ENCODE measurements at regions not wholly inside any gene's neighbourhood (a gene's known extent, or its start where the extent isn't known, plus 50 kb on each side); places are given as distances from the start of the nearest gene placed in this dataset.

GRCh38 chr5:42277293-42277692, 145.9 kb upstream of the GHR start:
- CTCF ChIA-PET: interaction anchor here (0.7 to 1.2 kb wide), 3 partner anchors 9 to 26 kb away, joined by 3 read pairs; no protein-coding TSS in a partner anchor
- no peak for TF ChIP-seq CTCF (IDR thresholded peaks at IDR 0.05; ENCODE audit: control extremely low read depth, extremely low read depth, low read depth, missing control alignments)
- POLR2A ChIA-PET: no interaction called here
- no peak for DNase-seq (ENCODE audit: extremely low spot score)

GRCh38 chr5:42284584-42284983, 138.7 kb upstream of the GHR start:
- CTCF ChIA-PET: interaction anchor here (1.3 kb wide), 1 partner anchor 12 kb away, joined by 3 read pairs; no protein-coding TSS in a partner anchor
- no peak for TF ChIP-seq CTCF (IDR thresholded peaks at IDR 0.05; ENCODE audit: control extremely low read depth, extremely low read depth, low read depth, missing control alignments)
- DNase-seq (ENCODE audit: extremely low spot score): no peak
- POLR2A ChIA-PET: no interaction called here

GRCh38 chr5:42285230-42285629, 138.0 kb upstream of the GHR start:
- TF ChIP-seq CTCF (IDR thresholded peaks at IDR 0.05; ENCODE audit: control extremely low read depth, extremely low read depth, low read depth, missing control alignments): no peak
- ChIA-PET CTCF (interaction anchor here (1.3 to 1.5 kb wide), 2 partner anchors 9 to 12 kb away, joined by 3 to 5 read pairs; no protein-coding TSS in a partner anchor), POLR2A (no interaction called here)
- DNase-seq (ENCODE audit: extremely low spot score): no peak

- no peak for TF ChIP-seq CTCF (IDR thresholded peaks at IDR 0.05; ENCODE audit: control extremely low read depth, extremely low read depth, low read depth, missing control alignments)
- CTCF ChIA-PET: interaction anchor here (1.2 kb wide), 1 partner anchor 13 kb away, joined by 4 read pairs; no protein-coding TSS in a partner anchor
- DNase-seq (ENCODE audit: extremely low spot score): no peak
- POLR2A ChIA-PET: no interaction called here
Measured at GRCh38 chr5:42300496-42300895, 122.7 kb upstream of the GHR start.

GRCh38 chr5:42301349-42301748, 121.9 kb upstream of the GHR start:
- no peak for TF ChIP-seq CTCF (IDR thresholded peaks at IDR 0.05; ENCODE audit: control extremely low read depth, extremely low read depth, low read depth, missing control alignments)
- ChIA-PET CTCF (interaction anchor here (1.2 kb wide), 1 partner anchor 12 kb away, joined by 4 read pairs; no protein-coding TSS in a partner anchor), POLR2A (no interaction called here)
- DNase-seq (ENCODE audit: extremely low spot score): no peak

GRCh38 chr5:42302186-42302585, 121.1 kb upstream of the GHR start:
- TF ChIP-seq CTCF (IDR thresholded peaks at IDR 0.05; ENCODE audit: control extremely low read depth, extremely low read depth, low read depth, missing control alignments): no peak
- ChIA-PET CTCF (interaction anchor here (4.7 kb wide), 1 partner anchor 7 kb away, joined by 17 read pairs; no protein-coding TSS in a partner anchor), POLR2A (no interaction called here)
- no peak for DNase-seq (ENCODE audit: extremely low spot score)

Measured in GM10248 (cell line).